HG02642 (cell line): ENCODE measurements at regions not wholly inside any gene's neighbourhood (a gene's known extent, or its start where the extent isn't known, plus 50 kb on each side); places are given as distances from the start of the nearest gene placed in this dataset.
"Not testable (repeated sequence)": the region's sequence is repeated elsewhere in the genome, so short reads cannot be mapped to it uniquely, and the experiment has no call there.

Experiments used
- ATAC-seq: cut with Tn5 transposase; IDR thresholded peaks from one replicate; pipeline ENCODE4 v1.9.1; 2021; ENCODE audit warnings: mild to moderate bottlenecking; ENCODE audit not compliant: unreplicated experiment, poor library complexity

- peak; percentile 85 for ATAC-seq
Observed at GRCh38 chr5:56412601-56413379, 179.7 kb upstream of the ANKRD55 start.

- ATAC-seq: no peak
Observed at GRCh38 chr5:56410696-56411095, 177.6 kb upstream of the ANKRD55 start.

GRCh38 chr5:56409331-56410190 is 176.4 kb upstream of the ANKRD55 start:
- no peak for ATAC-seq

GRCh38 chr5:56406838-56407237 is 173.7 kb upstream of the ANKRD55 start:
- ATAC-seq: no peak

- no peak for ATAC-seq
Observed at GRCh38 chr5:56406221-56406620, 173.1 kb upstream of the ANKRD55 start.

DNA sequence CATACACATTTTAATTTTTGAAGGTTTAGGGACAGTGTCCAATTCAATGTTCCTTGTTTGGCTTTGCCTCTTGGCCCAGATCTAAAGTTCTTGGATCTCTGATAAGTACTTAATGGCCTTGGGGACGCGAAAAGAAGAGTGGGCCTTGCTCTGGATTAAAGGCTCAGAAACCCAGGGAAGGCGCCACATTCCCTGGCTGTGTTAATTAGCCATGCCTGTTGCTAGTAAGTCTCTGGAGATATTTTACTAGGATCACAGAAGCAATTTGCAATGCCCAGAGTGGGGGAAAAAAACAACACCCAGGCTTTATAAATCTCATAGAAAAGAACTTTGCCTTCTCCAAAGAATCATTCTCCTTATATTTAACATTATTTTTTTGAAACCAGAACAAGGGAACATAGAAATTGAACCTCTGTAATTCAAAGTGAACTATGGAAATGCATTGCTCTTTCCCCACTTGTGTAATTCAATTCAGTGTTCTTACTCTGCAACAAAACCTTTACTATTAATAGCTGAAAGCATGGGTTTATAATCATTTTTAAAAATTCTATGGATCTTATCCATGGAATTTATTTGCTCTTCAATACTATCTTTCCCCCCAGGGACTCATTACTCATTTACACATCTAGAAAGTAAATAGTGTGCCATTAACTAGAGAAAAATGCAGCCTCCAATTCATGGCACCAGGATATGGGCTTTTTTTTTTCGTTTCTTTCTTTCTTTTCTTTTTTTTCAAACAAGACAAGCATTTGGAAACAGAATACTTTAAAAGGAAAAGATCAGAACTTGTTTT is 172.2 kb upstream of the ANKRD55 start:
- no peak for ATAC-seq

- no peak for ATAC-seq
Observed at GRCh38 chr5:56402266-56403220, 169.4 kb upstream of the ANKRD55 start.

DNA sequence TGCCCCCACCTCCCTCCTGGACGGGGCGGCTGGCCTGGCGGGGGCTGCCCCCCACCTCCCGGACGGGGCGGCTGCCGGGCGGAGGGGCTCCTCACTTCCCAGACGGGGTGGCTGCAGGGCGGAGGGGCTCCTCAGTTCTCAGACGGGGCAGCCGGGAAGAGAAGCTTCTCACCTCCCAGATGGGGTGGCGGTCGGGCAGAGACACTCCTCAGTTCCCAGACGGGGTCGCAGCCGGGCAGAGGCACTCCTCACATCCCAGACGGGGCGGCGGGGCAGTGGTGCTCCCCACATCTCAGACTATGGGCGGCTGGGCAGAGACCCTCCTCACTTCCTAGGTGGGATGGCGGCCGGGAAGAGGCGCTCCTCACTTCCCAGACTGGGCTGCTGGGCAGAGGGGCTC is 164.7 kb upstream of the ANKRD55 start:
- ATAC-seq: not testable (repeated sequence)

- ATAC-seq: no peak
Observed at GRCh38 chr5:56396634-56397033, 163.5 kb upstream of the ANKRD55 start.

DNA sequence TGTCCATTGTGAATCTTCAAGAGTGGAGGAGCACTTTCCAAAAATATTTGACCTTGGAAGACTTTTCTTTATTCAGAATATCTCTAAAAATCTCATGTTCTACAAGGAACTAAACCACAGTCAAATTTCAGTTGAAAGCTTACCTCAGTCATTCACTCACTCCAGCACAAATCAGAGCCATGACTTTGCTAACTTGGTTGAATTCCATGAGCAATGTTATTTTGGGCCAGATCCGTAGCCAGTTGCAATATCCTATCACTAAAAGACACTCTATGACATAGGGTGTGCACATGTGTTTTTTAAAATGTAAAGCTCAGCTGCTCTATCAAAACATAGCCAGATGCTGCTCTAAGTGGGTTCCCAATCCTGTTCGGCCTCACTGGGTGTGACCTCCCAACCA is 156.1 kb upstream of the ANKRD55 start:
- no peak for ATAC-seq

- ATAC-seq: no peak
Observed at GRCh38 chr5:56388229-56388985, 155.3 kb upstream of the ANKRD55 start.

GRCh38 chr5:56386046-56386445 is 152.9 kb upstream of the ANKRD55 start:
- ATAC-seq: no peak

GRCh38 chr5:56384186-56384585 is 151.1 kb upstream of the ANKRD55 start:
- no peak for ATAC-seq

DNA sequence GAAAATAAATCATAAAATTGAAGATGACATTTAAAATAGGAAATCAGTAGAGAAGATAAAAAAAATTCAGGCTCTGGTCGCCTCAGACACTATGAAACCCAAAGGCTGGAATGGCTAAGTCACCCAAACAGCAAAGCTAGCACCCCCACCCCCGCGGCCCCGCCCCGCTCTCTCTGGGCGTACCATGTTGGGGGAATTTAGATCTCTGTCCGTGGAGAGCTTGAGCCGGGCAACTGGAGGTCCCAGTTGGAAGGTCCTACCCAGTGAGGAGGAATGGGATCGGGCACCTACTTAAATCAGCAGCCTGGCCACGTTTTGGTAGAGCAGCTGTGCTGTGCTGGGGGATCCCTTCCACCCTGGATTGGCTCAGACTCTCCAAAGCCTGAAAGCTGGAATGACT is 150.6 kb upstream of the ANKRD55 start:
- no peak for ATAC-seq

GRCh38 chr5:56382896-56383295 is 149.8 kb upstream of the ANKRD55 start:
- ATAC-seq: no peak

GRCh38 chr5:56377573-56377972 is 144.4 kb upstream of the ANKRD55 start:
- ATAC-seq: no peak

GRCh38 chr5:56376128-56376527 is 143.0 kb upstream of the ANKRD55 start:
- no peak for ATAC-seq

DNA sequence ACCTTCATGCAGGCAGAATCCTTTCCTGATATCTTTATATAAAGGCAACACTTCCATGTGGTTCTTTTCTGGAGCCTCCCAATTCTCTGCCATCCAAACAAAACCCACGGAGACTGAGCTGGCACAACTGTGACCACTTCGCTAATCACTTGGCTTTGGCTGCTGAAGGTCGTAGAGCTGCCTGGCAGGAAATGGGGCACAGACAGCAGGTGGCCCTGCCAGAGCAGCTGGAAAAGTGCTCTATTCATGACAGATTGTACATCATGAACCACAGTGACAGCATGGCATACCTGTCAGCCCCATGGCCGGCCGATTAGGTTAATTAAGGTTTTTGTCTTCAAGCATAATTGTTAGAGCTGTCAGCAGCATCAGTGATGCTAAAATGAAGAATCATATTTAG is 141.9 kb upstream of the ANKRD55 start:
- no peak for ATAC-seq

DNA sequence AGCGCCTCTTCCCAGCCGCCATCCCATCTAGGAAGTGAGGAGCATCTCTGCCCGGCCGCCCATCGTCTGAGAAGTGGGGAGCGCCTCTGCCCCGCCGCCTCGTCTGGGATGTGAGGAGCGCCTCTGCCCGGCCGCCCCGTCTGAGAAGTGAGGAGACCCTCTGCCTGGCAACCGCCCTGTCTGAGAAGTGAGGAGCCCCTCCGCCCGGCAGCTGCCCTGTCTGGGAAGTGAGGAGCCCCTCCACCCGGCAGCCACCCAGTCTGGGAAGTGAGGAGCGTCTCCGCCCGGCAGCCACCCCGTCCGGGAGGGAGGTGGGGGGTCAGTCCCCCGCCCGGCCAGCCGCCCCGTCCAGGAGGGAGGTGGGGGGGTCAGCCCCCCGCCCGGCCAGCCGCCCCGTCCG is 139.4 kb upstream of the ANKRD55 start:
- not testable (repeated sequence) for ATAC-seq
